Chondrocyte (in vitro differentiated cells): ENCODE measurements at regions not wholly inside any gene's neighbourhood (a gene's known extent, or its start where the extent isn't known, plus 50 kb on each side); places are given as distances from the start of the nearest gene placed in this dataset.
A peak's percentile ranks its signal among the peaks of the same experiment; 100 is the strongest.
"Not testable (repeated sequence)": the region's sequence is repeated elsewhere in the genome, so short reads cannot be mapped to it uniquely, and the experiment has no call there.

ENCODE experiments used
- DNase-seq: peaks from one replicate; pipeline ENCODE4 v3.0.0; 2021; ENCODE audit warnings: mixed read lengths, low spot score
- H3K27ac Mint-ChIP-seq: one replicate; pipeline ENCODE4 v1.8.0; 2021; ENCODE audit warnings: mild to moderate bottlenecking, moderate library complexity, mixed read lengths; ENCODE audit not compliant: unreplicated experiment
- H3K27me3 Mint-ChIP-seq: 2 replicates; pipeline ENCODE4 v1.8.0; 2021; ENCODE audit warnings: low read depth, mixed read lengths
- H3K36me3 Mint-ChIP-seq: 2 replicates; pipeline ENCODE4 v1.8.0; 2021; ENCODE audit warnings: low read depth, mixed read lengths
- H3K4me1 Mint-ChIP-seq: 2 replicates; pipeline ENCODE4 v1.8.0; 2021; ENCODE audit warnings: low read depth, mild to moderate bottlenecking, mixed read lengths
- H3K4me3 Mint-ChIP-seq: one replicate; pipeline ENCODE4 v1.8.0; 2021; ENCODE audit warnings: mild to moderate bottlenecking, moderate library complexity, mixed read lengths; ENCODE audit not compliant: unreplicated experiment
- H3K9me3 Mint-ChIP-seq: 2 replicates; pipeline ENCODE4 v1.8.0; 2021; ENCODE audit warnings: low read depth, mixed read lengths
- TF ChIP-seq, protein P1 (sequence below): fragments of 200-600 bp; sonication (generic); IDR thresholded peaks from 2 replicates; pipeline ENCODE4 v1.5.0; 2021; ENCODE audit warnings: antibody characterized with exemption, mild to moderate bottlenecking, moderate library complexity

DNA sequence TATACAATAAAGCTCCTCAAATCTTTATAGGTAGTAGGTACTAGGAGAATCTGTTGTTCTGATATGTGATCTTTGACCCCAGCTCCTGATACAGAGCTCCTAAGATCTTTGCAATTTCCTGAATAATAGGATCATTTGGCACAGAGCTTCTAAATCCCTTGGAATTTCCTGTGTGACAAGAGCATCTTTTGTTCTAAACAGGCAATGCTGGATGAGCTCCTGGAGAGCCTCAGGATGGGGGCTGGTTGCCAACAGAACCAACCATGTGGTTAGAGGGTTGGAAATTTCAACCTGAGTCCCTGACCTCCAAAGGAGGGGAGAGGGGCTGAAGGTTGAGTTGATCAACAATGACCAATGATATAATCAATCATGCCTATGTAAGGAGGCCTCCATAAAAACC is 629.0 kb downstream of the CCSER2 start:
- no peaks in the 10 kb centered on the region for H3K4me1 Mint-ChIP-seq
- no peak overlapping the region for H3K27ac Mint-ChIP-seq
- H3K27me3 Mint-ChIP-seq, result peaks cover 3% of the 10 kb centered on the region
- TF ChIP-seq, protein P1, sequence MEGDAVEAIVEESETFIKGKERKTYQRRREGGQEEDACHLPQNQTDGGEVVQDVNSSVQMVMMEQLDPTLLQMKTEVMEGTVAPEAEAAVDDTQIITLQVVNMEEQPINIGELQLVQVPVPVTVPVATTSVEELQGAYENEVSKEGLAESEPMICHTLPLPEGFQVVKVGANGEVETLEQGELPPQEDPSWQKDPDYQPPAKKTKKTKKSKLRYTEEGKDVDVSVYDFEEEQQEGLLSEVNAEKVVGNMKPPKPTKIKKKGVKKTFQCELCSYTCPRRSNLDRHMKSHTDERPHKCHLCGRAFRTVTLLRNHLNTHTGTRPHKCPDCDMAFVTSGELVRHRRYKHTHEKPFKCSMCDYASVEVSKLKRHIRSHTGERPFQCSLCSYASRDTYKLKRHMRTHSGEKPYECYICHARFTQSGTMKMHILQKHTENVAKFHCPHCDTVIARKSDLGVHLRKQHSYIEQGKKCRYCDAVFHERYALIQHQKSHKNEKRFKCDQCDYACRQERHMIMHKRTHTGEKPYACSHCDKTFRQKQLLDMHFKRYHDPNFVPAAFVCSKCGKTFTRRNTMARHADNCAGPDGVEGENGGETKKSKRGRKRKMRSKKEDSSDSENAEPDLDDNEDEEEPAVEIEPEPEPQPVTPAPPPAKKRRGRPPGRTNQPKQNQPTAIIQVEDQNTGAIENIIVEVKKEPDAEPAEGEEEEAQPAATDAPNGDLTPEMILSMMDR, result no peak
- no peak for DNase-seq
- peaks cover 3% of the 10 kb centered on the region for H3K9me3 Mint-ChIP-seq
- H3K4me3 Mint-ChIP-seq, result no peak overlapping the region
- H3K36me3 Mint-ChIP-seq, result no peaks in the 10 kb centered on the region

DNA sequence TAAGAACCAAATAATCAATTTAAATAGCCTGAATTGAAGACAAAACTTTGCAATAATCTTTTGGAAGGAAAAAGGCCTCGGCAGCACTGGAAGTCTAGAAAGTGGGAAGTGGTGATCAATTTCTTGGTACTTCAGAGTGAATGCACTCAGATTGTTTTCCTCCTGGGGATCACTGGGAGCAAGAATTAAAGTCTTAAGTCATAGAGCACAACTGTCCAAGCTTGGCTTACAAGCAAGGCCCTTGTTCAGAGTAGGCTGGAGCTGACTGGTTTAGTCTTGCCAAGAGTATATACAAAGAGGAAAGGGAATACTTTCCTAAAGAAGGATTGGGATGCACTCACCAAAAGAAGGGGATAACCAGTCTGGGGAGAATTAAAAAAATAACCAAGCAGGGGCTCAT is 637.1 kb downstream of the CCSER2 start:
- Mint-ChIP-seq H3K4me1 (no peaks in the 10 kb centered on the region), H3K4me3 (no peak overlapping the region), H3K9me3 (peaks cover 3% of the 10 kb centered on the region), H3K27ac (no peak overlapping the region), H3K27me3 (peaks cover 2% of the 10 kb centered on the region), H3K36me3 (no peaks in the 10 kb centered on the region)
- DNase-seq, result no peak
- TF ChIP-seq, protein P1, result no peak

DNA sequence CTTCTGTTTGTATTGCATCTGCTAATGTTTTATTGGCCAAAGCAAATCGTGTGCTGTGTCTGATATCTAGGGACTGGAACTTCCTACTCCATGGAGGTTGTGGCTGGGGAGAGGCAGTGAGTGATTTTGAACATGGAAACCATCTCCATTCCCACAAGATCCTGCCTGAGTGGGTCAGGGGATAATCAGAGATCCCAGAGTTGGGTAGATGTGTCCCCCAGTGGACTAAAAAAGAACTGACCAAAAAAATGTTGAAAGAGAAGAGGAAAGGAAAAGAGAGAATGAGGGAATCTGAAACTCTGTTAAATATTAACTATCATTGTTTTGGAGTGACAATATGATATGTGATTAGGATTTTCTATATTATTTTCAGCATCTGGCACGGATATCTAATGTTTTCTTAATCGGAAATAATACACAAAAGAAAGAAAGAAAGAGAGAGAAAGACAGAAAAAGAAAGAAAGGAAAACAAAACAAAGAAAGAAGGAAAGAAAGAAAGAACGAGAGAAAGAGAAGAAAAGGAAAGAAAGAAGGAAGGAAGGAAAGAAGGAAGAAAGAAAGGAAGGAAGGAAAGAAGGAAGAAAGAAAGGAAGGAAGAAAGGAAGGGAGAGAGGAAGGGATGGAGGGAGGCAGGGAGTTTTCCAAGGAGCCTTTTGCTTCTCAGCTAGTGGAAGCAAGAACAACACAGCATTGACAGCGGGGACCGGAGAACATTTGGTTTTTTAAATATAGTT is 638.5 kb downstream of the CCSER2 start:
- H3K27me3 Mint-ChIP-seq, result peaks cover 2% of the 10 kb centered on the region
- no peaks in the 10 kb centered on the region for H3K36me3 Mint-ChIP-seq
- TF ChIP-seq, protein P1, result peak; percentile 41
- no peak for DNase-seq
- H3K9me3 Mint-ChIP-seq, result no peaks in the 10 kb centered on the region
- no peaks in the 10 kb centered on the region for H3K4me1 Mint-ChIP-seq
- no peak overlapping the region for H3K4me3 Mint-ChIP-seq
- H3K27ac Mint-ChIP-seq, result no peak overlapping the region

DNA sequence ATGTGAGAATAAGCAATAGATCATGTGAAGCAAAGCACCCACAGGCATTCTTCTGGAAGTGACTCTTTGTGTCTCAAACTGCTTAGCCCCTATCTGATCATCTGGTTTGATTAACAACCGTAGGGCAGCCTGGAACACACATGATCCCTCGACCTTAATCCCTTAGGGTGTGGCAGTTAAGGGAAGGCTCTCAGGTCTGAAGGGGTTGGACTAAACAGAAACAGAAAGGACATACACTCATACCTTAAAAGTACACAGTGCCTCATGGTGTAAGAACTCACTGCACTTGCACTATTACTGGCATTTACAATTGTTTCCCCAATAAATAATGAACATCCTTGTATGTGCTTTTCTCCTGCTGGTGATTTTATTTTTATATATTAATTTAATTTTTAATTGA is 640.9 kb downstream of the CCSER2 start:
- H3K36me3 Mint-ChIP-seq, H3K27me3 Mint-ChIP-seq, H3K4me1 Mint-ChIP-seq, H3K4me3 Mint-ChIP-seq, H3K27ac Mint-ChIP-seq, DNase-seq: not testable (repeated sequence)
- H3K9me3 Mint-ChIP-seq, result peaks cover 13% of the 10 kb centered on the region

DNA sequence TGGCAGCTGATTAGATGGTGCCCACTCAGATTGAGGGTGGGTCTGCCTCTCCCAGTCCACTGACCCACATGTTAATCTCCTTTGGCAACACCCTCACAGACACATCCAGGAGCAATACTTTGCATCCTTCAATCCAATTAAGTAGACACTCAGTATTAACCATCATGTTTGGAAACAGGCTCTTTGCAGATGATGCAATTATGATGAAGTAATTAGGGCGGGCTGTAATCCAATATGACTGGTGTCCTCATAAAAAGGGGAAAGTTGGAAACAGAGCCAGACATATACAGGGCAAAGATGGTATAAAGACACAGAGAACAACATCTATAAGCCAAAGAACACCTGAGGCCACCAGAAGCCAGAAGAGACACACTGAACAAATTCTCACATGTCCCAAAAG is 658.6 kb downstream of the CCSER2 start:
- TF ChIP-seq, protein P1, result no peak
- peaks cover 3% of the 10 kb centered on the region for H3K9me3 Mint-ChIP-seq
- no peak overlapping the region for H3K4me3 Mint-ChIP-seq
- H3K4me1 Mint-ChIP-seq, result no peaks in the 10 kb centered on the region
- no peak for DNase-seq
- no peaks in the 10 kb centered on the region for H3K36me3 Mint-ChIP-seq
- H3K27ac Mint-ChIP-seq, result no peak overlapping the region
- peaks cover 1% of the 10 kb centered on the region for H3K27me3 Mint-ChIP-seq

DNA sequence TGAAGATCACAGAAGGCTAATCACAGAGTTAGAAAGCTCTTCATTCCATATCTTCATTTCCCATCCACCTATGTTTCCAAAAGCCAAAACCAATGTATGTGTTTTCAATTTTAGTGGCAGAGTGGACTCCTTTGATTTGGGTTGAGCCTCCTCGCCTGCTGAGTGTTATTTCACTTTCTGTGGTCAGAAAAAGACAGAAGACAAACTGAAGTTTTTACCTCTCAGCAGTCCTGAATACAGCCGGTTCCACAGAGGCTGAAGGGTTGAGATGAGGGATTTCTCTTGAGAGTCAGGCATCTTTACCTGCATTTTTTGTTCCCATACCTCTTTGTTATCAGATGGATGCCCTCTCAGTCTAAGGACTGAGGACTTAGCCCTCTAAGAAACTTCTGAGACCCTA is 659.6 kb downstream of the CCSER2 start:
- H3K4me3 Mint-ChIP-seq, result no peak overlapping the region
- no peaks in the 10 kb centered on the region for H3K4me1 Mint-ChIP-seq
- TF ChIP-seq, protein P1, result no peak
- DNase-seq, result no peak
- peaks cover 1% of the 10 kb centered on the region for H3K27me3 Mint-ChIP-seq
- no peaks in the 10 kb centered on the region for H3K36me3 Mint-ChIP-seq
- no peak overlapping the region for H3K27ac Mint-ChIP-seq
- H3K9me3 Mint-ChIP-seq, result peaks cover 3% of the 10 kb centered on the region
